ENCODE measurements at regions not wholly inside any gene's neighbourhood (a gene's known extent, or its start where the extent isn't known, plus 50 kb on each side); places are given as distances from the start of the nearest gene placed in this dataset.

DNA sequence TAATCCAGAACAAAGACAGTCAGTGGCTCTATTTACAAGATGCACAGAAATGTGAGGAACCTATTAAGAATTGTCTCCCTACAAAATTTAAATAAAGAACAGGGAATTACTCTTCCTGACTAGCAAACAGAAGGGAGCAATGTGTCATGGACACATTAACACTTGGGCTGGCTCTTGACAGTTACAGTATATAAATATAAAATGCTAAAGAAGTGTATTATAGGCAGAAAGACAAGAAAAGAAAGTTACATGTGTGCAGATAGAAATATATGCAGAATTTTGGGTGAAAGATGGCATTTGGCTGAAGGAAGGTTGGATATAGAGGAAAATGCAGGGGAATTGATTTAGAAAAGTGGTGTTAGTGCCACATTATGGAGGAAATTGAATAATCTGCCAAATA lies 2257.1 kb upstream of the ACO1 start:
- Histone ChIP-seq H3K4me3 (ENCODE audit: low read depth in 2 of 2, low read length in 2 of 2) (no peak overlapping the region), H3K27ac (ENCODE audit: low read length) (no peak overlapping the region), H3K9me3 (ENCODE audit: control insufficient read depth, insufficient read depth, low read depth, low read length) (peaks cover 7% of the 10 kb centered on the region; the same call in 1 of the 2 replicates), H3K36me3 (ENCODE audit: control insufficient read depth, insufficient read depth, low read length) (no peaks in the 10 kb centered on the region), H3K27me3 (ENCODE audit: control insufficient read depth, insufficient read depth, low read length) (no peaks in the 10 kb centered on the region), H3K4me1 (ENCODE audit: control insufficient read depth, insufficient read depth, low read length) (no peaks in the 10 kb centered on the region)
- in situ Hi-C loops (cut with HindIII; ENCODE audit: low pct_unique_long_range_greater_than_20kb, low sequenced_read_pairs): no loop called here
- intact Hi-C loops (cut with micrococcal nuclease; ENCODE audit: unreplicated experiment): no loop called here
- POLR2A ChIA-PET: no interaction called here
- CTCF ChIA-PET: no interaction called here
- no TSS peak for BruUV-seq (replicated peaks)
- TF ChIP-seq TCF7L2 (IDR thresholded peaks at IDR 0.05; ENCODE audit: low read depth, low read length) (no peak), REST (IDR thresholded peaks at IDR 0.05; ENCODE audit: insufficient read depth in 1 of 2, low read depth in 2 of 2, low read length in 1 of 2) (no peak), CTCF (IDR thresholded peaks at IDR 0.05) (no peak), POLR2AphosphoS5 (IDR thresholded peaks at IDR 0.05; ENCODE audit: low read depth, low read length) (no peak), SIN3A (IDR thresholded peaks at IDR 0.05; ENCODE audit: borderline replicate concordance, insufficient read depth, low read depth, low read length) (no peak)
- ATAC-seq (no peak), DNase-seq (ENCODE audit: low read depth, low spot score) (no peak)

DNA sequence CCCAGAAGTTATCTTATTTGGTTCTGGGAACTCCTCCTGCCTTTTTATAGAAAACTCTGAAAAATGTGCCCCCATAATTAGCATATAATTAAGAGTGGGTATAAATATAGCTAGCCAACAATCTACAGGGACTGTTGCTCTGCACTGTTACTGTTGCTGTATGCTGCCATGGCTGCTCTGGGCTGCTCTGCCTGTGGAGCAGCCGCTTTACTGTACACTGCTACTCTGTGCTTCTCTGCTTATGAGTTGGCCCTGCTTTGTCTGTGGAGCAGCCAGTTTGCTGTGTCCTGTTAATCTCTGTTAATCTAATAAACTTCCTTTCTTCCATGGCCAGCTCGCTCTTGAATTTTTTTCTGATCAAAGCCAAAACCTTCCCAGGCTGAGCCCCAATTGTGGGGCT lies 2244.0 kb upstream of the ACO1 start:
- TF ChIP-seq SIN3A (IDR thresholded peaks at IDR 0.05; ENCODE audit: borderline replicate concordance, insufficient read depth, low read depth, low read length) (no peak), REST (IDR thresholded peaks at IDR 0.05; ENCODE audit: insufficient read depth in 1 of 2, low read depth in 2 of 2, low read length in 1 of 2) (no peak), POLR2AphosphoS5 (IDR thresholded peaks at IDR 0.05; ENCODE audit: low read depth, low read length) (no peak), TCF7L2 (IDR thresholded peaks at IDR 0.05; ENCODE audit: low read depth, low read length) (no peak), CTCF (IDR thresholded peaks at IDR 0.05) (no peak)
- Histone ChIP-seq H3K27ac (ENCODE audit: low read length) (no peak overlapping the region), H3K9me3 (ENCODE audit: control insufficient read depth, insufficient read depth, low read depth, low read length) (no peaks in the 10 kb centered on the region), H3K36me3 (ENCODE audit: control insufficient read depth, insufficient read depth, low read length) (no peaks in the 10 kb centered on the region), H3K4me1 (ENCODE audit: control insufficient read depth, insufficient read depth, low read length) (no peaks in the 10 kb centered on the region), H3K27me3 (ENCODE audit: control insufficient read depth, insufficient read depth, low read length) (no peaks in the 10 kb centered on the region), H3K4me3 (ENCODE audit: low read depth in 2 of 2, low read length in 2 of 2) (no peak overlapping the region)
- ATAC-seq (no peak), DNase-seq (ENCODE audit: low read depth, low spot score) (no peak)
- BruUV-seq (replicated peaks): no TSS peak
- POLR2A ChIA-PET: no interaction called here
- intact Hi-C loops (cut with micrococcal nuclease; ENCODE audit: unreplicated experiment): no loop called here
- in situ Hi-C loops (cut with HindIII; ENCODE audit: low pct_unique_long_range_greater_than_20kb, low sequenced_read_pairs): no loop called here
- CTCF ChIA-PET: no interaction called here
